Ascending aorta (tissue), 2 donors: ENCODE measurements at regions not wholly inside any gene's neighbourhood (a gene's known extent, or its start where the extent isn't known, plus 50 kb on each side); places are given as distances from the start of the nearest gene placed in this dataset.
"Not testable (repeated sequence)": the region's sequence is repeated elsewhere in the genome, so short reads cannot be mapped to it uniquely, and the experiment has no call there.

Experiments
- DNase-seq, 2 donors: peaks; one replicate each; pipeline ENCODE4 v3.0.0-alpha.2; 2019; ENCODE audit warnings: low spot score in 2 of 2
- H3K27ac ChIP-seq, 2 donors: fragments of 200-600 bp; sonication (generic); one replicate each; pipeline ENCODE4 v1.5.1; 2016 to 2017; ENCODE audit warnings: mild to moderate bottlenecking in 1 of 2
- H3K27me3 ChIP-seq: fragments of 200-600 bp; sonication (generic); one replicate; pipeline ENCODE4 v1.5.1; 2017
- H3K36me3 ChIP-seq, 2 donors: fragments of 200-600 bp; sonication (generic); one replicate each; pipeline ENCODE4 v1.5.1; 2016
- H3K4me1 ChIP-seq, 2 donors: fragments of 200-600 bp; sonication (generic); one replicate each; pipeline ENCODE4 v1.5.1; 2016 to 2017; ENCODE audit warnings: mild to moderate bottlenecking in 1 of 2
- H3K4me3 ChIP-seq, 2 donors: fragments of 200-600 bp; sonication (generic); one replicate each; pipeline ENCODE4 v1.5.1; 2016 to 2017; ENCODE audit warnings: mild to moderate bottlenecking in 1 of 2
- H3K9me3 ChIP-seq, 2 donors: fragments of 200-600 bp; sonication (generic); one replicate each; pipeline ENCODE4 v1.5.1; 2016
- intact Hi-C: fragments of 100-400 bp; cut with DNase I; formaldehyde crosslinking; loops from one replicate; pipeline ENCODE4 v1.15.1; 2023
- TF ChIP-seq, protein P1 (sequence below), 3 experiments: fragments of 200-600 bp in 2 of 3; fragments of 450-650 bp in 1 of 3; sonication (generic) in 2 of 3; IDR thresholded peaks; one replicate each; pipeline ENCODE4 v1.5.1; 2016 to 2019; ENCODE audit warnings: antibody characterized with exemption in 3 of 3, mild to moderate bottlenecking in 1 of 3, moderate library complexity in 1 of 3

GRCh38 chr1:147348592-147348991 is 106.1 kb downstream of the CHD1L start:
- H3K27me3 ChIP-seq, H3K4me1 ChIP-seq, H3K27ac ChIP-seq, H3K4me3 ChIP-seq, H3K9me3 ChIP-seq, intact Hi-C loops, H3K36me3 ChIP-seq, DNase-seq: not testable (repeated sequence)

DNA sequence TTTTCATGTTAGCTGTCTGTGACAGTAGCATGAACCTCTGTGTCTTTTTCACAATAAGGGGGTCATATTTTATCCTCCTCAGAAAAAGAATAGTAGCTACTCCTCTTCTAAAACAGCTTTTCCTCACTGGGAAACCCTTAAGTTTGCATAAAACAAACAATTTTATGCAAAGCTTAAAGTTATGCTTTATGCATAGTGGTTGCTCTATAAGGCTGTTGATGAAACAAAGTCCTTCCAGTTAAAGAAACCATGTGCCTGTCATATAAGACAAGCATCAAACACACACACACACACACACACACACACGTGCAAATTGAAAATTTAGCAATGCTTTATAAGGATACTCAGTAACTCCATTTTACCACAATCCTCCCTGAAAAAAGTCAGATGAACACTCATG is 107.0 kb downstream of the CHD1L start:
- Histone ChIP-seq H3K4me1 (no peaks in the 10 kb centered on the region), H3K27me3 (no peaks in the 10 kb centered on the region), H3K27ac (no peak overlapping the region), H3K4me3 (no peak overlapping the region), H3K36me3 (no peaks in the 10 kb centered on the region), H3K9me3 (no peaks in the 10 kb centered on the region)
- intact Hi-C loops: no loop called here
- TF ChIP-seq, protein P1, sequence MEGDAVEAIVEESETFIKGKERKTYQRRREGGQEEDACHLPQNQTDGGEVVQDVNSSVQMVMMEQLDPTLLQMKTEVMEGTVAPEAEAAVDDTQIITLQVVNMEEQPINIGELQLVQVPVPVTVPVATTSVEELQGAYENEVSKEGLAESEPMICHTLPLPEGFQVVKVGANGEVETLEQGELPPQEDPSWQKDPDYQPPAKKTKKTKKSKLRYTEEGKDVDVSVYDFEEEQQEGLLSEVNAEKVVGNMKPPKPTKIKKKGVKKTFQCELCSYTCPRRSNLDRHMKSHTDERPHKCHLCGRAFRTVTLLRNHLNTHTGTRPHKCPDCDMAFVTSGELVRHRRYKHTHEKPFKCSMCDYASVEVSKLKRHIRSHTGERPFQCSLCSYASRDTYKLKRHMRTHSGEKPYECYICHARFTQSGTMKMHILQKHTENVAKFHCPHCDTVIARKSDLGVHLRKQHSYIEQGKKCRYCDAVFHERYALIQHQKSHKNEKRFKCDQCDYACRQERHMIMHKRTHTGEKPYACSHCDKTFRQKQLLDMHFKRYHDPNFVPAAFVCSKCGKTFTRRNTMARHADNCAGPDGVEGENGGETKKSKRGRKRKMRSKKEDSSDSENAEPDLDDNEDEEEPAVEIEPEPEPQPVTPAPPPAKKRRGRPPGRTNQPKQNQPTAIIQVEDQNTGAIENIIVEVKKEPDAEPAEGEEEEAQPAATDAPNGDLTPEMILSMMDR (IDR thresholded peaks at IDR 0.05): no peak
- no peak for DNase-seq

GRCh38 chr1:147351140-147351835 is 108.8 kb downstream of the CHD1L start:
- TF ChIP-seq, protein P1 (IDR thresholded peaks at IDR 0.05): no peak

GRCh38 chr1:147377263-147378246 is 135.1 kb downstream of the CHD1L start:
- no peak for DNase-seq
- no peaks in the 10 kb centered on the region for H3K27me3 ChIP-seq
- H3K4me1 ChIP-seq: no peaks in the 10 kb centered on the region
- no peaks in the 10 kb centered on the region for H3K36me3 ChIP-seq
- TF ChIP-seq, protein P1 (IDR thresholded peaks at IDR 0.05): no peak
- H3K9me3 ChIP-seq: peaks cover 0 to 7% of the 10 kb centered on the region in 2 donors
- no peak overlapping the region for H3K27ac ChIP-seq
- intact Hi-C loops: no loop called here
- H3K4me3 ChIP-seq: no peak overlapping the region

More at GRCh38 chr1:147351140-147351835, 108.8 kb downstream of the CHD1L start:
- Histone ChIP-seq H3K4me3 (no peak overlapping the region), H3K27me3 (no peaks in the 10 kb centered on the region), H3K27ac (no peak overlapping the region), H3K9me3 (no peaks in the 10 kb centered on the region), H3K4me1 (no peaks in the 10 kb centered on the region), H3K36me3 (no peaks in the 10 kb centered on the region)
- no peak for DNase-seq
- intact Hi-C loops: no loop called here

DNA sequence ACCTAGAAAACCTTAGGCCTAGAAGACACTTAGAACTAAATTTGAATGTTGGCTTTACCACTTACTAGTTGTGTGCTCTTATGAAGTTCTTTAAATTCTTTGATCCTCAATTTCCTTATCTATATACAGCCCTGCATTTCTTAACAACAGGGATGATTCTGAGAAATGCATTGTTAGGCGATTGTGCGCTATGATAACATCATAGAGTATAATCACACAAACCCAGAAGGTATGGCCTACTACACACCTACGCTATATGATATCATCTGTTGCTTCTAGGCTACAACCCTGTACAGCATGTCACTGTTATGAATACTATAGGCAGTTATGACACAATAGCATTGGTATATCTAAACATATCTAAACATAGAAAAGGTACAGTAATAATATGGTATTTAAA is 137.4 kb downstream of the CHD1L start:
- H3K36me3 ChIP-seq: no peaks in the 10 kb centered on the region
- H3K4me3 ChIP-seq: no peak overlapping the region
- no peaks in the 10 kb centered on the region for H3K9me3 ChIP-seq
- no peak overlapping the region for H3K27ac ChIP-seq
- intact Hi-C loops: no loop called here
- TF ChIP-seq, protein P1 (IDR thresholded peaks at IDR 0.05): no peak
- DNase-seq: no peak
- H3K27me3 ChIP-seq: no peaks in the 10 kb centered on the region
- no peaks in the 10 kb centered on the region for H3K4me1 ChIP-seq

GRCh38 chr1:147384804-147385203 is 142.3 kb downstream of the CHD1L start:
- TF ChIP-seq, protein P1 (IDR thresholded peaks at IDR 0.05): no peak
- H3K4me1 ChIP-seq: no peaks in the 10 kb centered on the region

More at GRCh38 chr1:147384804-147385203, 142.3 kb downstream of the CHD1L start:
- intact Hi-C loops: no loop called here
- Histone ChIP-seq H3K36me3 (no peaks in the 10 kb centered on the region), H3K9me3 (no peaks in the 10 kb centered on the region), H3K27ac (no peak overlapping the region), H3K27me3 (no peaks in the 10 kb centered on the region), H3K4me3 (no peak overlapping the region)
- DNase-seq: no peak
